Cardiac fibroblast (primary cell): ENCODE measurements at regions not wholly inside any gene's neighbourhood (a gene's known extent, or its start where the extent isn't known, plus 50 kb on each side); places are given as distances from the start of the nearest gene placed in this dataset.

Experiments
- DNase-seq, 2 donors: peaks; one replicate each; pipeline versions ENCODE4 v3.0.0 to v3.0.0-alpha.2; 2010; ENCODE audit warnings: low read depth in 2 of 2
- H3K4me3 ChIP-seq, 2 donors: replicated peaks in 1 of 2; 1 replicate in 1 of 2; 2 replicates in 1 of 2; pipeline ENCODE4 v1.5.1; 2011; ENCODE audit warnings: low read depth in 2 of 2, low read length in 2 of 2, mild to moderate bottlenecking in 2 of 2, moderate library complexity in 1 of 2
- TF ChIP-seq, protein P1 (sequence below): IDR thresholded peaks from one replicate; pipeline ENCODE4 v1.5.1; 2011; ENCODE audit warnings: low read depth, mild to moderate bottlenecking, low read length, inconsistent platforms

DNA sequence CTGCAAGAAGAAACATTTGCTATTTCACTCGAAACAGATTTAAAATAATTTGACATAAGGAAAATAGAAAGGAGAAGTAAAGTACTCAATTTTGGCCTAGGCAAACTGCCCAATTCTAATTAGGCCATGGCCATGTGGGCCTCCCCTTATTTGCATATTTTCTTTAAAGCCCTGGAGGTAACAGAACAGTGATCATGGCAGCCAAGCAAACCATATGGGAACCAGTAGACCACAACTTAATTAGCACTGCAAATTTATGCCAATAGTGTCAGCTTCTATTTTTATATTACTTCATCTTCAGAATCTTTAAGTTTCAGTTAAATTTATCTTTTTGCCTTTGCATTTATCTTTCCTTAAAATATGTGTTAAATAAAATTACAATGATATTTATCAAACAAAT is 63.3 kb upstream of the THSD7A start:
- DNase-seq: no peak
- TF ChIP-seq, protein P1, sequence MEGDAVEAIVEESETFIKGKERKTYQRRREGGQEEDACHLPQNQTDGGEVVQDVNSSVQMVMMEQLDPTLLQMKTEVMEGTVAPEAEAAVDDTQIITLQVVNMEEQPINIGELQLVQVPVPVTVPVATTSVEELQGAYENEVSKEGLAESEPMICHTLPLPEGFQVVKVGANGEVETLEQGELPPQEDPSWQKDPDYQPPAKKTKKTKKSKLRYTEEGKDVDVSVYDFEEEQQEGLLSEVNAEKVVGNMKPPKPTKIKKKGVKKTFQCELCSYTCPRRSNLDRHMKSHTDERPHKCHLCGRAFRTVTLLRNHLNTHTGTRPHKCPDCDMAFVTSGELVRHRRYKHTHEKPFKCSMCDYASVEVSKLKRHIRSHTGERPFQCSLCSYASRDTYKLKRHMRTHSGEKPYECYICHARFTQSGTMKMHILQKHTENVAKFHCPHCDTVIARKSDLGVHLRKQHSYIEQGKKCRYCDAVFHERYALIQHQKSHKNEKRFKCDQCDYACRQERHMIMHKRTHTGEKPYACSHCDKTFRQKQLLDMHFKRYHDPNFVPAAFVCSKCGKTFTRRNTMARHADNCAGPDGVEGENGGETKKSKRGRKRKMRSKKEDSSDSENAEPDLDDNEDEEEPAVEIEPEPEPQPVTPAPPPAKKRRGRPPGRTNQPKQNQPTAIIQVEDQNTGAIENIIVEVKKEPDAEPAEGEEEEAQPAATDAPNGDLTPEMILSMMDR: no peak
- no peak overlapping the region for H3K4me3 ChIP-seq

DNA sequence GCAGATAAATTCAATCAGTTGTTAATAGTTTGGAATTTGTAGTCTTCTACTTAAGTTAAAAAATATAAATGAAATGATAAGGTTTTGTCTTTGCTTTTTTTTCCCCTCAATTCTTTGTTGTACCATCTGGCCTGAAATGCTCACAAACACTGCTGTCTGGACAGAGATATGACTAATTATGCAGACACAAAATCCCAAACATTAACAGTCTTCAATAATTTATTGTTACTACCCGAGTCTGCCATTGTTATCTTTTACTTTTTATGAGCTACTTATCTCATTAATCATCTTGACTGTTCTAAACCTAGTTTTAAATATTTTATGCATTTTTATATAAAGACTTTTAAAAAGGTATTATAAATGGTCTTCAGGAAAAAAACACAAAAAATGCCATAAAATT is 64.7 kb upstream of the THSD7A start:
- DNase-seq: no peak
- H3K4me3 ChIP-seq: no peak overlapping the region
- TF ChIP-seq, protein P1: no peak

- no peak for DNase-seq
- H3K4me3 ChIP-seq: no peak overlapping the region
- TF ChIP-seq, protein P1: no peak
These were observed 67.2 kb upstream of the THSD7A start for GRCh38 chr7:11899247-11899646.

GRCh38 chr7:11910253-11910652 is 78.3 kb upstream of the THSD7A start:
- DNase-seq: no peak
- TF ChIP-seq, protein P1: no peak
- no peak overlapping the region for H3K4me3 ChIP-seq

DNA sequence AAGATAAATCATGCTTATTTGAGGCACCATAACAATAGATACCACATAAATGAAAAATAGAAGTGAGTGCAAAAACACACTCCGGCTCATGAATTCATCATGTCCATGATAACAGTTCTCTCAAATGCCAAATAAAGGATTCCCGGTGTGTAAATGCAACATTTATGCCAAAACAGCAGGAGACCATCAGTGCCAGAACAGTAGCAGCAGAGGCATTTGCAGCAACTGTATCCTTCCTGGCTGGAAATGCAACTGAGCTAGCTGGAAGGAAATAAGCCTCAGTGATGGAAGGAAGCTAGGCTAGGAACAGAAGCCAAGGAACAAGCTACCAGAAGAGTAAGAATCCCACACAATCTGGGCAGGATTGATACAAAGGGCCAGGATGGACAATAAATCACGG is 79.9 kb upstream of the THSD7A start:
- TF ChIP-seq, protein P1: no peak
- no peak for DNase-seq
- no peak overlapping the region for H3K4me3 ChIP-seq

DNA sequence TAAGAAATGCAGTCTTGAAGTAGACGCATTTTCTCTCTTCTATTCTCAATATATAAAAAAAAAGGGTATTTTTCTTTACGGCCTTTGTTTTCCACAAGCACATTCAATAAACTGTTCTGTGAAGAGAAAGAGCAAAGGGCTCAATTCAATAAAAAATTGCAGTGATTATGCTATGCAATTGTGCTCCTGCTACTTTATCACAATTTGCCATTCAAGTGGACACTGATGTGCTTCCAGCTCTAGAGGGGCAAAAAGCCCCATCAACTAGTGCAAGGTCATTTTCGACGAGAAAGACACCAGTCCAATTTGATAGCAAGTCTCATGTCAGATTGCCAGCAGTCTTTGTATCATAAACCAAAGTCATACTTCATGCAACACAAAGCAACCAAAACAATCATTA is 82.6 kb upstream of the THSD7A start:
- DNase-seq: no peak
- TF ChIP-seq, protein P1: no peak
- H3K4me3 ChIP-seq: no peak overlapping the region

DNA sequence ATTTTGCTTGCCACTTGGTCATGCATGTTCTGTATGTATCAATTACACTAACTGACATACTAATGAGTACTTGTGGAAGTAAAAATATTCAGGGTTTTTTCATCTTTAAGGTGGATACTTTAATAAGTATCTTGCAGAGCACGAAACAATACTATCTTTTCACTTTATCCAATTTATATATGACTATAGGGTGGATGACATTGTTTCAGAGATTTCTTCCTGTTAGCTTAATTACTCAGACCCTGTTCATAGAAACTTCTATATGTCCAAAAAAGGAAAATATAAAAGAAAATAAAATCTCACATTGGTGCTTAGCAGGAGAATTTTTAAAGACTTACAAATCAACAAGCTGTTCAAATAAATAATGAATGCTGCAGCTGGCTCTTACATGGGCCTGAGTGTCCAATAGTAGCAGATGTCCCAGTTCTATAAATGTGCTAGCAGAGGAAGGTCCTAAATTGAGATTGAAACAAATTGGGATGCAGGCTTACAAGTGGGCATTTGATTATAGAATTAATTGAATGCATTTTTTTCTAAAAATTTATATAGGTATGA is 91.5 kb upstream of the THSD7A start:
- H3K4me3 ChIP-seq: no peak overlapping the region
- DNase-seq: no peak
- TF ChIP-seq, protein P1: no peak
